ENCODE measurements at regions not wholly inside any gene's neighbourhood (a gene's known extent, or its start where the extent isn't known, plus 50 kb on each side); places are given as distances from the start of the nearest gene placed in this dataset.

DNA sequence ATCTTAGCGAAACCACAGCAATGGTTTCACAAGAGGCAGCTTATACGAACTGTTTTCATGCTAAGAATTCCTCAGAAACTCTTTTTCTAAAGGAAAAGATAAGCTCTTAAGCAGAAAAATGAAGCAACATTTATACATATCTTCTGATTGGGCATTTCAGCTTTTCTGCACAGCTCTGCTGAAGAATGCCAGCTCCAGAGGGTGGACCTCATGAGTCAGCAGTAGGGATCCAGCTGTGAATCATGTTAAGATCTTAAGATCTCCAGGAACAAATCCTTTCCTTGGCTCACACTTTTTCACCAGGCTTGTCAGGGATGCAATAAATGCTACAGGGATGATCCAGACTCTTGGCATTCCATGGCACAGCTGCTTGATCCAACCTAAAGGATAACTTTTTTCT, 477.1 kb upstream of the CCDC196 start:
- Histone ChIP-seq H3K4me2 (ENCODE audit: control insufficient read depth, insufficient read depth) (no peak overlapping the region), H3K4me1 (ENCODE audit: control insufficient read depth, insufficient read depth, low read length) (no peaks in the 10 kb centered on the region), H4K20me1 (ENCODE audit: control insufficient read depth, insufficient read depth) (no peaks in the 10 kb centered on the region), H3K79me2 (ENCODE audit: control insufficient read depth, insufficient read depth, low read length) (no peaks in the 10 kb centered on the region), H3K4me3 (no peak overlapping the region), H3K36me3 (ENCODE audit: control insufficient read depth in 2 of 2, insufficient read depth in 2 of 2, low read length in 1 of 2) (no peaks in the 10 kb centered on the region), H3K27ac (ENCODE audit: control insufficient read depth, insufficient read depth) (no peak overlapping the region), H3K9me3 (replicated peaks; ENCODE audit: control insufficient read depth, insufficient read depth, low read length) (no peaks in the 10 kb centered on the region), H3K9ac (ENCODE audit: control insufficient read depth, insufficient read depth, low read length) (no peak overlapping the region), H2AFZ (ENCODE audit: control insufficient read depth, low read depth, low read length) (no peak overlapping the region), H3K27me3 (replicated peaks in 1 of 2; ENCODE audit: control insufficient read depth in 2 of 2, insufficient read depth in 2 of 2, low read length in 1 of 2) (no peaks in the 10 kb centered on the region; a peak in 2 of 4 replicates)
- ATAC-seq (no peak), FAIRE-seq (no peak), DNase-seq (ENCODE audit: low read depth, low spot score) (no peak)
- 17% methylated on average over 2 of the region's 2 CpGs for WGBS (ENCODE audit: insufficient coverage, insufficient replicate concordance, low lambda C conversion rate, missing lambda C conversion rate)
- in situ Hi-C loops (cut with MboI) = no loop called here
- CTCF ChIA-PET = interaction anchor here (1.5 to 1.9 kb wide), 3 partner anchors 9 to 18 kb away, joined by 4 to 6 read pairs (median 4); no protein-coding TSS in a partner anchor
- intact Hi-C loops (cut with micrococcal nuclease; ENCODE audit: unreplicated experiment) = no loop called here
- SMC1A ChIA-PET (ENCODE audit: uncharacterized antibody, unreplicated experiment) = interaction anchor here (0.7 kb wide), 1 partner anchor 533 kb away, joined by 3 read pairs; no protein-coding TSS in a partner anchor
- RAD21 ChIA-PET (ENCODE audit: unreplicated experiment) = interaction anchor here (0.7 kb wide), 1 partner anchor 11 kb away, joined by 3 read pairs; no protein-coding TSS in a partner anchor
- POLR2A ChIA-PET = interaction anchor here (0.6 kb wide), 1 partner anchor 26 kb away, joined by 3 read pairs; no protein-coding TSS in a partner anchor
- no TSS peak for BruUV-seq (replicated peaks)
- TF ChIP-seq EP300 (IDR thresholded peaks at IDR 0.05; ENCODE audit: borderline replicate concordance in 1 of 2, control insufficient read depth in 1 of 2, low read depth in 2 of 2, low read length in 2 of 2) (no peak), NFYA (IDR thresholded peaks at IDR 0.05; ENCODE audit: borderline replicate concordance, low read depth, low read length) (no peak), MEF2A (IDR thresholded peaks at IDR 0.05; ENCODE audit: insufficient read depth, low read depth, low read length) (no peak), ZNF687 (IDR thresholded peaks at IDR 0.05) (no peak), PAX8 (IDR thresholded peaks at IDR 0.05) (no peak), REST (IDR thresholded peaks at IDR 0.05; ENCODE audit: low read depth, low read length) (no peak), FOS (IDR thresholded peaks at IDR 0.05; ENCODE audit: borderline replicate concordance, extremely low read depth, insufficient read length) (no peak), STAT1 (conservative IDR thresholded peaks at IDR 0.05) (no peak)
- TF ChIP-seq, protein P1, sequence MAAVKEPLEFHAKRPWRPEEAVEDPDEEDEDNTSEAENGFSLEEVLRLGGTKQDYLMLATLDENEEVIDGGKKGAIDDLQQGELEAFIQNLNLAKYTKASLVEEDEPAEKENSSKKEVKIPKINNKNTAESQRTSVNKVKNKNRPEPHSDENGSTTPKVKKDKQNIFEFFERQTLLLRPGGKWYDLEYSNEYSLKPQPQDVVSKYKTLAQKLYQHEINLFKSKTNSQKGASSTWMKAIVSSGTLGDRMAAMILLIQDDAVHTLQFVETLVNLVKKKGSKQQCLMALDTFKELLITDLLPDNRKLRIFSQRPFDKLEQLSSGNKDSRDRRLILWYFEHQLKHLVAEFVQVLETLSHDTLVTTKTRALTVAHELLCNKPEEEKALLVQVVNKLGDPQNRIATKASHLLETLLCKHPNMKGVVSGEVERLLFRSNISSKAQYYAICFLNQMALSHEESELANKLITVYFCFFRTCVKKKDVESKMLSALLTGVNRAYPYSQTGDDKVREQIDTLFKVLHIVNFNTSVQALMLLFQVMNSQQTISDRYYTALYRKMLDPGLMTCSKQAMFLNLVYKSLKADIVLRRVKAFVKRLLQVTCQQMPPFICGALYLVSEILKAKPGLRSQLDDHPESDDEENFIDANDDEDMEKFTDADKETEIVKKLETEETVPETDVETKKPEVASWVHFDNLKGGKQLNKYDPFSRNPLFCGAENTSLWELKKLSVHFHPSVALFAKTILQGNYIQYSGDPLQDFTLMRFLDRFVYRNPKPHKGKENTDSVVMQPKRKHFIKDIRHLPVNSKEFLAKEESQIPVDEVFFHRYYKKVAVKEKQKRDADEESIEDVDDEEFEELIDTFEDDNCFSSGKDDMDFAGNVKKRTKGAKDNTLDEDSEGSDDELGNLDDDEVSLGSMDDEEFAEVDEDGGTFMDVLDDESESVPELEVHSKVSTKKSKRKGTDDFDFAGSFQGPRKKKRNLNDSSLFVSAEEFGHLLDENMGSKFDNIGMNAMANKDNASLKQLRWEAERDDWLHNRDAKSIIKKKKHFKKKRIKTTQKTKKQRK (IDR thresholded peaks at IDR 0.05; ENCODE audit: low read depth, low read length) = no peak
- TF ChIP-seq, protein P2, sequence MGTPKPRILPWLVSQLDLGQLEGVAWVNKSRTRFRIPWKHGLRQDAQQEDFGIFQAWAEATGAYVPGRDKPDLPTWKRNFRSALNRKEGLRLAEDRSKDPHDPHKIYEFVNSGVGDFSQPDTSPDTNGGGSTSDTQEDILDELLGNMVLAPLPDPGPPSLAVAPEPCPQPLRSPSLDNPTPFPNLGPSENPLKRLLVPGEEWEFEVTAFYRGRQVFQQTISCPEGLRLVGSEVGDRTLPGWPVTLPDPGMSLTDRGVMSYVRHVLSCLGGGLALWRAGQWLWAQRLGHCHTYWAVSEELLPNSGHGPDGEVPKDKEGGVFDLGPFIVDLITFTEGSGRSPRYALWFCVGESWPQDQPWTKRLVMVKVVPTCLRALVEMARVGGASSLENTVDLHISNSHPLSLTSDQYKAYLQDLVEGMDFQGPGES (IDR thresholded peaks at IDR 0.05) = no peak
- TF ChIP-seq, protein P3, sequence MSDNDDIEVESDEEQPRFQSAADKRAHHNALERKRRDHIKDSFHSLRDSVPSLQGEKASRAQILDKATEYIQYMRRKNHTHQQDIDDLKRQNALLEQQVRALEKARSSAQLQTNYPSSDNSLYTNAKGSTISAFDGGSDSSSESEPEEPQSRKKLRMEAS (IDR thresholded peaks at IDR 0.05; ENCODE audit: low read depth, low read length) = no peak

All from GM12878 (cell line).